Left kidney (tissue), 1 donor: ENCODE measurements at regions not wholly inside any gene's neighbourhood (a gene's known extent, or its start where the extent isn't known, plus 50 kb on each side); places are given as distances from the start of the nearest gene placed in this dataset.
"Not testable (repeated sequence)": the region's sequence is repeated elsewhere in the genome, so short reads cannot be mapped to it uniquely, and the experiment has no call there.

Experiments
- DNase-seq: peaks from one replicate; pipeline ENCODE4 v3.0.0-alpha.2; 2013

- DNase-seq = not testable (repeated sequence)
These were observed 530.7 kb downstream of the RPIA start for GRCh38 chr2:89222063-89222732.

GRCh38 chr2:89224803-89225202 is 533.3 kb downstream of the RPIA start:
- not testable (repeated sequence) for DNase-seq

- not testable (repeated sequence) for DNase-seq
These were observed 538.5 kb downstream of the RPIA start for GRCh38 chr2:89229979-89230378.

GRCh38 chr2:89231241-89231640 is 539.8 kb downstream of the RPIA start:
- not testable (repeated sequence) for DNase-seq

GRCh38 chr2:89233931-89234330 is 542.5 kb downstream of the RPIA start:
- DNase-seq = not testable (repeated sequence)

GRCh38 chr2:89234818-89235466 is 543.5 kb downstream of the RPIA start:
- DNase-seq = not testable (repeated sequence)

GRCh38 chr2:89236832-89237450 is 545.5 kb downstream of the RPIA start:
- not testable (repeated sequence) for DNase-seq

GRCh38 chr2:89237783-89238182 is 546.3 kb downstream of the RPIA start:
- not testable (repeated sequence) for DNase-seq

- not testable (repeated sequence) for DNase-seq
These were observed 551.7 kb downstream of the RPIA start for GRCh38 chr2:89243114-89243700.

- not testable (repeated sequence) for DNase-seq
These were observed 552.9 kb downstream of the RPIA start for GRCh38 chr2:89244407-89244806.

GRCh38 chr2:89245478-89245877 is 554.0 kb downstream of the RPIA start:
- DNase-seq = not testable (repeated sequence)

- DNase-seq = not testable (repeated sequence)
These were observed 554.6 kb downstream of the RPIA start for GRCh38 chr2:89246027-89246426.

GRCh38 chr2:89246620-89247019 is 555.1 kb downstream of the RPIA start:
- not testable (repeated sequence) for DNase-seq

- DNase-seq = not testable (repeated sequence)
These were observed 563.5 kb downstream of the RPIA start for GRCh38 chr2:89255013-89255412.

- DNase-seq = not testable (repeated sequence)
These were observed 582.0 kb downstream of the RPIA start for GRCh38 chr2:89273443-89273842.

- not testable (repeated sequence) for DNase-seq
These were observed 589.1 kb downstream of the RPIA start for GRCh38 chr2:89280536-89280935.

GRCh38 chr2:89286448-89287080 is 595.1 kb downstream of the RPIA start:
- DNase-seq = not testable (repeated sequence)

GRCh38 chr2:89287084-89287483 is 595.6 kb downstream of the RPIA start:
- not testable (repeated sequence) for DNase-seq

GRCh38 chr2:89291717-89292298 is 600.3 kb downstream of the RPIA start:
- DNase-seq = not testable (repeated sequence)

- not testable (repeated sequence) for DNase-seq
These were observed 601.9 kb downstream of the RPIA start for GRCh38 chr2:89293399-89293798.

- not testable (repeated sequence) for DNase-seq
These were observed 602.9 kb downstream of the RPIA start for GRCh38 chr2:89294335-89294734.
